MG63 (cell line): ENCODE measurements at regions not wholly inside any gene's neighbourhood (a gene's known extent, or its start where the extent isn't known, plus 50 kb on each side); places are given as distances from the start of the nearest gene placed in this dataset.

Experiments
- DNase-seq: peaks from one replicate; pipeline ENCODE4 v3.0.0-alpha.2; 2020
- H3K27me3 ChIP-seq: fragments of 250-450 bp; sonication (Bioruptor Pico); 2 replicates; pipeline ENCODE4 v1.5.1; 2020; ENCODE audit warnings: mild to moderate bottlenecking, moderate library complexity
- H3K36me3 ChIP-seq: fragments of 250-450 bp; sonication (Bioruptor Pico); 2 replicates; pipeline ENCODE4 v1.5.1; 2020; ENCODE audit warnings: mild to moderate bottlenecking, moderate library complexity
- H3K4me3 ChIP-seq: fragments of 250-450 bp; sonication (Bioruptor Pico); 2 replicates; pipeline ENCODE4 v1.5.1; 2020; ENCODE audit warnings: mild to moderate bottlenecking, moderate library complexity
- H3K9me3 ChIP-seq: fragments of 250-450 bp; sonication (Bioruptor Pico); 2 replicates; pipeline ENCODE4 v1.5.1; 2020; ENCODE audit warnings: mild to moderate bottlenecking, moderate library complexity

DNA sequence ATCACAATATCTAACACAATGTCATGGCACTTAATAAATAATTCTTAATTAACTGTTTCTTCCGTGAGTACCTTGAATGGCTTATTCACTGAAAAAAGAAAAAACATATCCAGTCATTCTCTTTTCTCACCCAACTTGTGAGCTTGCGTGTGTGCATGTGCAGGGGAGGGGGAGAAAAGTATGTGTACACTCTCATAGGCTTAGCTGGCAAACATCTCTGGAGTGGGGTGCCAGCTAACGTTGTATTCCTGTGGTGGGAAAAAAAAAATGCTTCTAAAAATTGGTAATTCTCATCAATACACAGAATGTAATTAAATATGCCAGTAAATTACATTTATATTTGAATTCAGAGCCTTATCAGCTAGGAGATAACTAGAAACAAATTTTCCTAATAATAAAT, 291.9 kb upstream of the NOX3 start:
- DNase-seq: no peak
- no peaks in the 10 kb centered on the region for H3K9me3 ChIP-seq
- H3K27me3 ChIP-seq: no peaks in the 10 kb centered on the region
- no peak overlapping the region for H3K4me3 ChIP-seq
- H3K36me3 ChIP-seq: no peaks in the 10 kb centered on the region

GRCh38 chr6:155740781-155741399, 285.3 kb upstream of the NOX3 start:
- no peak for DNase-seq
- H3K9me3 ChIP-seq: no peaks in the 10 kb centered on the region
- no peaks in the 10 kb centered on the region for H3K27me3 ChIP-seq
- no peak overlapping the region for H3K4me3 ChIP-seq
- no peaks in the 10 kb centered on the region for H3K36me3 ChIP-seq

- no peaks in the 10 kb centered on the region for H3K9me3 ChIP-seq
- no peaks in the 10 kb centered on the region for H3K36me3 ChIP-seq
- H3K4me3 ChIP-seq: no peak overlapping the region
- H3K27me3 ChIP-seq: no peaks in the 10 kb centered on the region
- no peak for DNase-seq
These were observed 283.0 kb upstream of the NOX3 start for GRCh38 chr6:155738602-155739105.

DNA sequence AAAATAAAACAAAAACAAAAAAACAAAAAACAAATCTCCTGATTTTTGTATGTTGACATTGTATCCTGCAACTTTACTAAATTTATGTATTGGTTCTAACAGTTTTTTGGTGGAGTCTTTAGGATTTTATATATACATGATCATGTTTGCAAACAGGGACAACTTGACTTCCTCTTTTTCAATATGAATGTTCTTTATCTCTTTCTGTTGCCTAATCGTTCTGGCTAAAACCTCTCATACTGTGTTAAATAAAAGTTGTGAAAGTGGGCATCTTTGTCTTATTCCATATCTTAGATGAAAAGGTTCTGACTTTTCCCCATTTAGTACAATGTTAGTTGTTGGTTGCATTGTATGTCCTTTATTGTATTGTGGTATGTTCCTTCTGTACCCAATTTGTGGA, 261.7 kb upstream of the NOX3 start:
- DNase-seq: no peak
- Histone ChIP-seq H3K9me3 (no peaks in the 10 kb centered on the region), H3K27me3 (no peaks in the 10 kb centered on the region), H3K36me3 (no peaks in the 10 kb centered on the region), H3K4me3 (no peak overlapping the region)

- no peaks in the 10 kb centered on the region for H3K27me3 ChIP-seq
- DNase-seq: no peak
- no peaks in the 10 kb centered on the region for H3K9me3 ChIP-seq
- no peaks in the 10 kb centered on the region for H3K36me3 ChIP-seq
- no peak overlapping the region for H3K4me3 ChIP-seq
These were observed 255.1 kb upstream of the NOX3 start for GRCh38 chr6:155710704-155711103.

GRCh38 chr6:155709262-155709661, 253.6 kb upstream of the NOX3 start:
- Histone ChIP-seq H3K27me3 (no peaks in the 10 kb centered on the region), H3K4me3 (no peak overlapping the region), H3K9me3 (no peaks in the 10 kb centered on the region), H3K36me3 (no peaks in the 10 kb centered on the region)
- DNase-seq: no peak

DNA sequence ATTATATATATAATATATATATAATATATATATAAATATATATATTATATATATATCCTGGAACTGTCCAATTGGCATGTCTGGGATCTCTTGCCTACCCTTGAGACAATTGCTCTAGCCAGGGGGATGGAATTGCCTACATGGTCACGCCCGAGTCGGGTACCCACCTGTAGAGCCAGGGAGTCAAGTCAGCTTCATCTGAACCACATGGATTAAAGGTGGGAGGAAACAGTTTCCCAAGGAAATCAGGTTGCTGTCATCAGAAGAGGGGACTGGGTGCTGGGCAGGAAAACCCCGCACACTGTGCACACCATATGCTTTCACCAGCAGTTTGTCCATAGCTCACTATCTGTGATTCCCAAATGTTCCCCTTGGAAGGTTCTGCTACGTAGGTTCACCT, 252.5 kb upstream of the NOX3 start:
- Histone ChIP-seq H3K4me3 (no peak overlapping the region), H3K9me3 (no peaks in the 10 kb centered on the region)
- DNase-seq: no peak

GRCh38 chr6:155706806-155707205, 251.2 kb upstream of the NOX3 start:
- Histone ChIP-seq H3K4me3 (no peak overlapping the region), H3K27me3 (no peaks in the 10 kb centered on the region), H3K36me3 (no peaks in the 10 kb centered on the region), H3K9me3 (no peaks in the 10 kb centered on the region)
- no peak for DNase-seq

More for the DNA sequence above, 252.5 kb upstream of the NOX3 start:
- H3K36me3 ChIP-seq: no peaks in the 10 kb centered on the region
- H3K27me3 ChIP-seq: no peaks in the 10 kb centered on the region

GRCh38 chr6:155706341-155706740, 250.7 kb upstream of the NOX3 start:
- Histone ChIP-seq H3K4me3 (no peak overlapping the region), H3K36me3 (no peaks in the 10 kb centered on the region), H3K9me3 (no peaks in the 10 kb centered on the region), H3K27me3 (no peaks in the 10 kb centered on the region)
- no peak for DNase-seq

GRCh38 chr6:155701342-155701741, 245.7 kb upstream of the NOX3 start:
- no peak for DNase-seq
- Histone ChIP-seq H3K4me3 (no peak overlapping the region), H3K9me3 (no peaks in the 10 kb centered on the region), H3K36me3 (no peaks in the 10 kb centered on the region), H3K27me3 (no peaks in the 10 kb centered on the region)

DNA sequence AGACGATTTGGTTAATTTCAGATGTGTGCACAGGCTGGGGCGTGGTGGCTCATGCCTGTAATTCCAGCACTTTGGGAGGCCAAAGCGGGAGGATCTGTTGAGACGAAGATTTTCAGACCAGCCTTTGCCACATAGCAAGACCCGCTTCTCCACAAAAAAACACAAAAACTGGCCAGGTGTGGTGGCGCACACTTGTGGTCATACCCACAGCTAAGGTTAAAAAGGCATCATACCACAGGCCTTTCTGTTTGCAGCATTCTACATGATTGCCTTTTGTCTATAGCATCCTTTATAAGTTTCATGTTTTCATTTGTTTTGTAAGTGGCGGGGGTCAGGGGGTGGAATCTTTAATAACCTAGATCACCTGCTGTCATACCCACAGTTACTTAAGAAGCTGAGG, 239.9 kb upstream of the NOX3 start:
- Histone ChIP-seq H3K9me3 (no peaks in the 10 kb centered on the region), H3K36me3 (no peaks in the 10 kb centered on the region), H3K27me3 (no peaks in the 10 kb centered on the region), H3K4me3 (no peak overlapping the region)
- no peak for DNase-seq

DNA sequence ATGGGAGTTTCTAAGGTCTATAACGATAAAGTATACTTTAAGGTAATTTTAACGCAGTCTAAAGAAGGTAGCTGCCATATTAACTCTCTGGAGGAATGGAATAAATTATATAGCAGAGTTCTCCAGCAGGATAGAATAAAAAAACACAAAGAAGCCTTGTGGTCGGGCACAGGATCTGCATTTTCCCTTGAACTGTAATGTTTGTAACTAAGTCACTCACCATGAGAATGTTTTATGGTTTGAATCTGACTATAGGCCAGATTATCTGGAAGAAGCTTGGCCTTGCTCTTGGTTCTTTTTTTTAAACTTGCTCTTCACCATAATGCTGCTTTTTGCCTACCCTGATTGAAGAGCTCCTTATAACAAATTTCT, 238.8 kb upstream of the NOX3 start:
- Histone ChIP-seq H3K27me3 (no peaks in the 10 kb centered on the region), H3K4me3 (no peak overlapping the region), H3K36me3 (no peaks in the 10 kb centered on the region), H3K9me3 (no peaks in the 10 kb centered on the region)
- no peak for DNase-seq

DNA sequence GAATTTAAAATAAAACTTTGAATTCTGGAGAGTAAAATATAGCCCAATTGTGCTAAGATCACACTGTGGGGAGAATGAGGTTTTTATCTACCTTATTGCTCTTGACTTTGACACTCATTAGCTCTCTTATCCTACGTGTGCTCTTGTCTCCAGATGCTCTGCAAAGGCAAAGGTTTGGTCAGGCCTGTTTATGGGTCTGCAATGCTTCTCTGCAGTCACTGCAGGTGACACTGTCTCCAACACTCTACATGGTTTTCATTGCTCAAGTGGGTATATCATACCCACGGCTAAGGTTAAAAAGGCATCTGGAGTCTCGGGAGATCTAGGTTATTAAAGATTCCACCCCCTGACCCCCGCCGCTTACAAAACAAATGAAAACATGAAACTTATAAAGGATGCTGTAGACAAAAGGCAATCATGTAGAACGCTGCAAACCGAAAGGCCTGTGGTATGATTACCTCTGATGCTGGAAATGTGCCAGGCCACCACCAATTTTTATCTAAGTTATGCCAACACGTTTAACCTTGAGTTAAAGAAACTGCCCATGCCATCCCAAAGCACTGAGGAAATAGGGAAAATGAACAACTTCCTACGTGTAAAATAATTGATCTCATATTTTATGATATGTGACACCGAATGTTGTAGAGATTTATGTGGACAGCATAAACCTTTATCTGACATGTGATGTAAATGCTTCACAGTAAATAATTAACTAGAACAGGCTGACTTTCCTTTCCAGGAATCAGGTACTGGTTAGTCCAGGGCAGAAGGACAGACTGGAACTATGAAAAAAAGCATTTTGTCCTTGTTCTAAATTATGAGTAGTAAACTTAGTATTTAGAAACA, 238.2 kb upstream of the NOX3 start:
- no peak for DNase-seq
- Histone ChIP-seq H3K4me3 (no peak overlapping the region), H3K27me3 (no peaks in the 10 kb centered on the region), H3K9me3 (no peaks in the 10 kb centered on the region), H3K36me3 (no peaks in the 10 kb centered on the region)

- H3K36me3 ChIP-seq: no peaks in the 10 kb centered on the region
- no peak for DNase-seq
- no peak overlapping the region for H3K4me3 ChIP-seq
- no peaks in the 10 kb centered on the region for H3K27me3 ChIP-seq
- no peaks in the 10 kb centered on the region for H3K9me3 ChIP-seq
These were observed 235.2 kb upstream of the NOX3 start for GRCh38 chr6:155690820-155691219.

DNA sequence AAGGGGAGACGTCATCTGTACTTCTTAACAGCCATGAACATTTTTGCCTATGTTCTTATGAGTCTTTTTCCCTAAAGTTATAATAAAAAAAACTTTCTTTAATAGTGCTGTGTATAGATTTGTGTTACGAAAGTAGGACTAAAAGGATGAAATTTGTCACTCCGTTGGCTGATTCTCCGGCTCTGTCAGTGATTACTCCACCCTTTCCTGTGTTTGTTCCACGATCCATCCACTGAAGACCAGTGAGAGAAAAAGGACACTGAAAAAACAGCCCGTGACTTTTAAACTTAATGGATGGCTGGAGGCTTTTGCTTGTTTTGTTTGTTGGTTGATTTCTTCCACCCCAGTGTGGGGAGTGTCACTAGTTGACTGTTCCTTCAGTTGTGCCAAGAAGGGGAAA, 232.0 kb upstream of the NOX3 start:
- H3K36me3 ChIP-seq: no peaks in the 10 kb centered on the region
- H3K9me3 ChIP-seq: no peaks in the 10 kb centered on the region
- no peak overlapping the region for H3K4me3 ChIP-seq
- no peak for DNase-seq
- H3K27me3 ChIP-seq: no peaks in the 10 kb centered on the region

- no peaks in the 10 kb centered on the region for H3K27me3 ChIP-seq
- no peak for DNase-seq
- H3K4me3 ChIP-seq: no peak overlapping the region
- no peaks in the 10 kb centered on the region for H3K36me3 ChIP-seq
- no peaks in the 10 kb centered on the region for H3K9me3 ChIP-seq
These were observed 229.0 kb upstream of the NOX3 start for GRCh38 chr6:155684416-155685196.

- DNase-seq: no peak
- Histone ChIP-seq H3K4me3 (no peak overlapping the region), H3K27me3 (no peaks in the 10 kb centered on the region), H3K36me3 (no peaks in the 10 kb centered on the region), H3K9me3 (no peaks in the 10 kb centered on the region)
These were observed 222.7 kb upstream of the NOX3 start for GRCh38 chr6:155678361-155678760.
